PC-3 (cell line): ENCODE measurements at regions not wholly inside any gene's neighbourhood (a gene's known extent, or its start where the extent isn't known, plus 50 kb on each side); places are given as distances from the start of the nearest gene placed in this dataset.

Experiments
- ATAC-seq: fragments of 200-7000 bp; cut with Tn5 transposase; 2 replicates; pipeline ENCODE4 v1.9.1; 2020; ENCODE audit warnings: mild to moderate bottlenecking, moderate library complexity
- BruUV-seq: library from RNA; stranded (reverse); fragments of 400-500 nt; replicated peaks from 2 replicates; lab custom pipeline; 2021; lab: Mats Ljungman, UMichigan
- CTCF ChIA-PET: fragments of 300-600 bp; sonication (Branson Sonifier 250); formaldehyde crosslinking; loops from one replicate; lab custom pipeline; 2022; ENCODE audit warnings: antibody characterized with exemption; lab: Charles Lee
- POLR2A ChIA-PET: fragments of 300-600 bp; sonication (Branson Sonifier 250); formaldehyde crosslinking; loops from one replicate; lab custom pipeline; 2022; ENCODE audit warnings: antibody characterized with exemption; ENCODE audit not compliant: unreplicated experiment; lab: Charles Lee
- DNase-seq: peaks from one replicate; pipeline ENCODE4 v3.0.0-alpha.2; 2015
- H2AFZ ChIP-seq: fragments of 300-600 bp; sonication (generic); 2 replicates; pipeline ENCODE4 v1.6.0; 2016; ENCODE audit warnings: antibody characterized with exemption, low read length
- H3F3A ChIP-seq: fragments of 300-600 bp; sonication (generic); one replicate; pipeline ENCODE4 v1.6.0; 2017; ENCODE audit warnings: antibody characterized with exemption, low read length, control low read depth, mild to moderate bottlenecking; ENCODE audit not compliant: unreplicated experiment
- H3K27ac ChIP-seq: fragments of 300-600 bp; sonication (generic); 2 replicates; pipeline ENCODE4 v1.5.1; 2016; ENCODE audit warnings: mild to moderate bottlenecking, low read length
- H3K27me3 ChIP-seq: fragments of 300-600 bp; sonication (generic); 2 replicates; pipeline ENCODE4 v1.6.1; 2016; ENCODE audit warnings: low read length, mixed read lengths
- H3K36me3 ChIP-seq: fragments of 300-600 bp; sonication (generic); 2 replicates; pipeline ENCODE4 v1.6.1; 2016; ENCODE audit warnings: low read depth, mixed run types, low read length, mixed read lengths
- H3K4me1 ChIP-seq: fragments of 300-600 bp; sonication (generic); 2 replicates; pipeline ENCODE4 v1.5.1; 2016; ENCODE audit warnings: low read length; ENCODE audit not compliant: insufficient read depth
- H3K4me2 ChIP-seq: fragments of 300-600 bp; sonication (generic); 2 replicates; pipeline ENCODE4 v1.6.0; 2016; ENCODE audit warnings: low read length
- H3K4me3 ChIP-seq: fragments of 300-600 bp; sonication (generic); 2 replicates; pipeline ENCODE4 v1.5.1; 2016; ENCODE audit warnings: mild to moderate bottlenecking, low read length, mixed read lengths
- H3K79me2 ChIP-seq: fragments of 300-600 bp; sonication (generic); 2 replicates; pipeline ENCODE4 v1.6.1; 2017; ENCODE audit warnings: low read length, mixed read lengths
- H3K9ac ChIP-seq: fragments of 300-600 bp; sonication (generic); 2 replicates; pipeline ENCODE4 v1.6.0; 2016; ENCODE audit warnings: mild to moderate bottlenecking, low read length
- H3K9me2 ChIP-seq: fragments of 300-600 bp; sonication (generic); replicated peaks from 2 replicates; pipeline ENCODE4 v1.6.1; 2016; ENCODE audit warnings: mixed run types, low read length, mixed read lengths
- H3K9me3 ChIP-seq: fragments of 300-600 bp; sonication (generic); 2 replicates; pipeline ENCODE4 v1.6.1; 2016; ENCODE audit warnings: low read length, mixed read lengths
- H4K20me1 ChIP-seq: fragments of 300-600 bp; sonication (generic); 2 replicates; pipeline ENCODE4 v1.6.1; 2016; ENCODE audit warnings: low read length, mixed read lengths
- EZH2 ChIP-seq: fragments of 300-600 bp; sonication (generic); IDR thresholded peaks from one replicate; pipeline ENCODE4 v1.6.1; 2017; ENCODE audit warnings: antibody characterized with exemption, mild to moderate bottlenecking, low read length; ENCODE audit not compliant: unreplicated experiment
- EZH2phosphoT487 ChIP-seq: fragments of 300-600 bp; sonication (generic); IDR thresholded peaks from 2 replicates; pipeline ENCODE4 v1.6.1; 2018; ENCODE audit warnings: mild to moderate bottlenecking, antibody characterized with exemption, low read length, borderline replicate concordance
- intact Hi-C: fragments of 100-400 bp; cut with micrococcal nuclease; formaldehyde crosslinking; loops from 2 replicates; pipeline ENCODE4 v1.9.0; 2023
- TF ChIP-seq, protein P1 (sequence below): fragments of 300-600 bp; sonication (generic); conservative IDR thresholded peaks from 2 replicates; pipeline ENCODE4 v1.5.1; 2017; ENCODE audit warnings: antibody characterized with exemption, low read depth, mild to moderate bottlenecking, low read length

DNA sequence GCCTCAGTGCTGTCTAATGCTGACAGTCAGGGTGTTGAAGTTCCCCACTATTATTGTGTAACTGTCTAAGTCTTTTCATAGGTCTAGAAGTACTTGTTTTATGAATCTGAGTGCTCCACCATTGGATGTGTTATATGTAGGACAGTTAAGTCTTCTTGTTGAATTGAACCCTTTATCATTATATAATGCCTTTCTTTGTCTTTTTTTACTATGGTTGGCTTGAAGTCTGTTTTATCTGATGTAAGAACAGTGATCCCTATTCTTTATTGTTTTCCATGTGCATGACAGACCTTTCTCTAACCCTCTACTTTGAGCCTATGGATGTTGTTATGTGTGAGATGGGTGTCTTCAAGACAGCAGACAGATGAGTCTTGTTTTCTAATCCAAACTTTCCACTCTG is 107.8 kb upstream of the C11orf58 start:
- CTCF ChIA-PET: no interaction called here
- Histone ChIP-seq H3K4me3 (no peak overlapping the region), H3K27ac (no peak overlapping the region), H3K27me3 (peaks cover 12% of the 10 kb centered on the region; the same call in 1 of the 2 replicates), H2AFZ (no peak overlapping the region), H3K9me3 (no peaks in the 10 kb centered on the region), H3K36me3 (no peaks in the 10 kb centered on the region), H3K4me1 (no peaks in the 10 kb centered on the region), H3K4me2 (no peak overlapping the region), H3F3A (no peaks in the 10 kb centered on the region), H3K9ac (no peak overlapping the region), H3K79me2 (no peaks in the 10 kb centered on the region), H4K20me1 (no peaks in the 10 kb centered on the region), H3K9me2 (no peaks in the 10 kb centered on the region)
- ATAC-seq: no peak
- intact Hi-C loops: loop anchor here (5.0 kb wide), 2 partner anchors 252 to 1228 kb away; no protein-coding TSS in a partner anchor
- POLR2A ChIA-PET: no interaction called here
- TF ChIP-seq, protein P1, sequence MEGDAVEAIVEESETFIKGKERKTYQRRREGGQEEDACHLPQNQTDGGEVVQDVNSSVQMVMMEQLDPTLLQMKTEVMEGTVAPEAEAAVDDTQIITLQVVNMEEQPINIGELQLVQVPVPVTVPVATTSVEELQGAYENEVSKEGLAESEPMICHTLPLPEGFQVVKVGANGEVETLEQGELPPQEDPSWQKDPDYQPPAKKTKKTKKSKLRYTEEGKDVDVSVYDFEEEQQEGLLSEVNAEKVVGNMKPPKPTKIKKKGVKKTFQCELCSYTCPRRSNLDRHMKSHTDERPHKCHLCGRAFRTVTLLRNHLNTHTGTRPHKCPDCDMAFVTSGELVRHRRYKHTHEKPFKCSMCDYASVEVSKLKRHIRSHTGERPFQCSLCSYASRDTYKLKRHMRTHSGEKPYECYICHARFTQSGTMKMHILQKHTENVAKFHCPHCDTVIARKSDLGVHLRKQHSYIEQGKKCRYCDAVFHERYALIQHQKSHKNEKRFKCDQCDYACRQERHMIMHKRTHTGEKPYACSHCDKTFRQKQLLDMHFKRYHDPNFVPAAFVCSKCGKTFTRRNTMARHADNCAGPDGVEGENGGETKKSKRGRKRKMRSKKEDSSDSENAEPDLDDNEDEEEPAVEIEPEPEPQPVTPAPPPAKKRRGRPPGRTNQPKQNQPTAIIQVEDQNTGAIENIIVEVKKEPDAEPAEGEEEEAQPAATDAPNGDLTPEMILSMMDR: no peak
- no peak for TF ChIP-seq EZH2
- no peak for TF ChIP-seq EZH2phosphoT487
- no TSS peak for BruUV-seq
- no peak for DNase-seq

DNA sequence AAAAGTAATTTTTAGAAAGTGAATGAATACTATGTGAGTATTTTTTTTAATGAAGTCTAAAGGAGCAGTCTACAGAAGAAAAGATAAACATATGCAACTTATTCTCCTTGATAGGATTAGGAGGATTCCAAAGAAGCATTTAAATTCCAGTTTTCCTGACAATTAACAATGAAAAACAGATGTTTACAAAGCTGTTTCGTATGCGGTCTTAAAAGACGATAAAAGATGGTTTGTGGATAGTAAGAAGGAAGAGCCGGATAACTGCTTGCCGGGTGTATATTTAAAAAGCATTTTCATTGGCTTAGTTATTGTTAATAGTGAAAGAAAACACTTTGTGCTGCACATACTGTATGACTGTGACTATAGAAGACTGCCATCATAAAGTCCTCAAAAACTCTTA is 120.0 kb upstream of the C11orf58 start:
- no peak overlapping the region for H2AFZ ChIP-seq
- H3K9ac ChIP-seq: no peak overlapping the region
- ChIA-PET POLR2A (no interaction called here), CTCF (no interaction called here)
- no peaks in the 10 kb centered on the region for H3K9me3 ChIP-seq
- BruUV-seq: no TSS peak
- DNase-seq: no peak
- H3K4me2 ChIP-seq: no peak overlapping the region
- H4K20me1 ChIP-seq: no peaks in the 10 kb centered on the region
- H3K36me3 ChIP-seq: no peaks in the 10 kb centered on the region
- no peak overlapping the region for H3K27ac ChIP-seq
- TF ChIP-seq EZH2phosphoT487: no peak
- TF ChIP-seq, protein P1: no peak
- no peak for TF ChIP-seq EZH2
- H3F3A ChIP-seq: no peaks in the 10 kb centered on the region
- H3K4me1 ChIP-seq: peaks cover 7% of the 10 kb centered on the region
- H3K4me3 ChIP-seq: no peak overlapping the region
- H3K79me2 ChIP-seq: no peaks in the 10 kb centered on the region
- no peaks in the 10 kb centered on the region for H3K9me2 ChIP-seq
- H3K27me3 ChIP-seq: peaks cover 49% of the 10 kb centered on the region
- intact Hi-C loops: no loop called here
- ATAC-seq: no peak

DNA sequence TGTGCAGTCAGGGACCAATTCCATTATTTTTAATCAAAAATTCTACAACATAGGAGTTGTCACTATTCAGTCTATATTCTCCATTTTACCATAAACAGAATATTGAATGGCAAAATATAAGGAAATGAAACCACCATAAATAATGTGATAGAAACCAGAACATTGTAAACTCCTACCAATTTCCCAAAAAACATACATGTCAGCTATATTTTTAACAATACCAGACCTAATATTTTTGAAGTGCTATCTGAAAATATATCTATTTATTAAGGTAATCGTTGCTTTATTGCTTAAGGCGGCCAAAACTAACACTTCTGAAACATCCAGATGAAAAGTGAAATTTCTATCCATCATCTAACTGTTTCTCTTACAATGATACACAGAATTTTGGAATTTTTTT is 123.0 kb upstream of the C11orf58 start:
- Histone ChIP-seq H3K9me3 (no peaks in the 10 kb centered on the region), H3K4me1 (peaks cover 13% of the 10 kb centered on the region), H3K4me3 (no peak overlapping the region), H3K9me2 (no peaks in the 10 kb centered on the region), H3K79me2 (no peaks in the 10 kb centered on the region), H4K20me1 (no peaks in the 10 kb centered on the region), H3K27ac (no peak overlapping the region), H3K36me3 (no peaks in the 10 kb centered on the region), H2AFZ (no peak overlapping the region), H3K27me3 (peaks cover 76% of the 10 kb centered on the region), H3F3A (no peaks in the 10 kb centered on the region), H3K4me2 (no peak overlapping the region), H3K9ac (no peak overlapping the region)
- intact Hi-C loops: no loop called here
- TF ChIP-seq, protein P1: no peak
- TF ChIP-seq EZH2 (no peak), EZH2phosphoT487 (no peak)
- DNase-seq (no peak), ATAC-seq (no peak)
- ChIA-PET CTCF (no interaction called here), POLR2A (no interaction called here)
- BruUV-seq: no TSS peak
